DMS114 treated with DMSO at 0.1 percent for 48 hours (cell line): ENCODE measurements at regions not wholly inside any gene's neighbourhood (a gene's known extent, or its start where the extent isn't known, plus 50 kb on each side); places are given as distances from the start of the nearest gene placed in this dataset.
A peak's percentile ranks its signal among the peaks of the same experiment; 100 is the strongest.
"Not testable (repeated sequence)": the region's sequence is repeated elsewhere in the genome, so short reads cannot be mapped to it uniquely, and the experiment has no call there.

Experiments used
- DNase-seq: peaks from one replicate; lab custom pipeline; 2025; ENCODE audit not compliant: unreplicated experiment; lab: John Stamatoyannopoulos, UW

DNA sequence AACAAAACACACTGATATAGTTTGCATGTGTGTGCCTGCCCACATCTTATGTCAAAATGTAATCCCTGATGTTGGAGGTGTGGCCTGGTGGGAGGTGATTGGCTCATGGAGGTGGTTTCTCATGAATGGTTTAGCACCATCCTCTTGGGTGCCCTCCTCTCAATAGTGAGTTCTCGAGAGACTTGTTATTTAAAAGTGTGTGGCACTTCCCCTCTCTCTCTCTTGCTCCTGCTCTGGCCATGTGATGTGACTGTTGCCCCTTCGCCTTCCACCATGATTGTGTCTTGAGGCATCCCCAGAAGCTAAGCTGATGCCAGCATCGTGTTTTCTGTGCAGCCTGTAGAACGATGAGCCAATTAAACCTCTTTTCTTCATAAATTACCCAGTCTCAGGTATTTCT, 454.1 kb upstream of the DCN start:
- DNase-seq = no peak

DNA sequence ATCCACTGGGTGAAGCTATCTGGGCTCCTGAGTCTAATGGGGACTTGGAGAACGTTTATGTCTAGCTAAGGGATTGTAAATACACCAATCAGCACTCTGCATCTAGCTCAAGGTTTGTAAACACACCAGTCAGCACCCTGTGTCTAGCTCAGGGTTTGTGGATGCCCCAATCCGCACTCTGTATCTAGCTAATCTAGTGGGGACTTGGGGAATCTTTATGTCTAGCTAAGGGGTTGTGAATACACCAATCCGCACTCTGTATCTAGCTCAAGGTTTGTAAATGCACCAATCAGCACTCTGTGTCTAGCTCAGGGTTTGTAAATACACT, 451.7 kb upstream of the DCN start:
- not testable (repeated sequence) for DNase-seq

DNA sequence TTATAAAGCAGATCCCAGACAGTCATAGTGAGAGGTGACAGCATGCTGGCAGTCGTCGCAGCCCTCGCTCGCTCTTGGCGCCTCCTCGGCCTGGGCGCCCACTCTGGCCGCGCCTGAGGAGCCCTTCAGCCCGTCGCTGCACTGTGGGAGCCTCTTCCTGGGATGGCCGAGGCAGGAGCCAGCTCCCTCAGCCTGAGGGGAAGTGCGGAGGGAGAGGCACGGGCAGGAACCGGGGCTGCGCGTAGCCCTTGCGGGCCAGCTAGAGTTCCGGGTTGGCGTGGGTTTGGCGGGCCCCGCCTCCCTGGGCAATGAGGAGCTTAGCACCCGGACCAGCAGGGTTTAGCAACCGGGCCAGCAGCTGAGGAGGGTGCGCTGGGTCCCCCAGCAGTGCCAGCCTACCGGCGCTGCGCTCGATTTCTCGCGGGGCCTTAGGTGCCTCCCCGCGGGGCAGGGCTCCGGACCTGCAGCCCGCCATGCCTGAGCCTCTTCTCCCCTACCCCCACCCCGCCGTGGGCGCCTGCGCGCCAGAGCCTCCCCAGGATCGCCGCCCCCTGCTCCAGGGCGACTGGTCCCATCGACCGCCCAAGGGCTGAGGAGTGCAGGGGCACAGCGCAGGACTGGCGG, 451.2 kb upstream of the DCN start:
- no peak for DNase-seq

DNA sequence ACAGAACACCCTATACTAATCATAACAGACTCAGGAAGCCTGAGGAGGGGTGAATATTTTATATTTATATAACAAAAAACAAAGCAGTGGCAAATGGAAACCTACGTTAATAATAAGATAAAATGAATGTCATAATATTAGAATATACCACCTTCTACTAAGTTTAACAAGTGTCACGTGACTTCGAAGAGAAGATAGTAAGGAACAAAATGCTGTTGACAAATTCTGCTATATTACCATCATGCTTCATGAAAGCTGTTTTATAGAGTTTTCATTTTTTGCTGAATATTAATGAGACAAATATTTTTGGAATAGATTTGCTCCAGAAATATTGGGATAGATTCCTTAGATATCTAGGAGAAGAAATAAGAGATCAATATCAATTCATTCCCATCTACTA, 450.6 kb upstream of the DCN start:
- no peak for DNase-seq

DNA sequence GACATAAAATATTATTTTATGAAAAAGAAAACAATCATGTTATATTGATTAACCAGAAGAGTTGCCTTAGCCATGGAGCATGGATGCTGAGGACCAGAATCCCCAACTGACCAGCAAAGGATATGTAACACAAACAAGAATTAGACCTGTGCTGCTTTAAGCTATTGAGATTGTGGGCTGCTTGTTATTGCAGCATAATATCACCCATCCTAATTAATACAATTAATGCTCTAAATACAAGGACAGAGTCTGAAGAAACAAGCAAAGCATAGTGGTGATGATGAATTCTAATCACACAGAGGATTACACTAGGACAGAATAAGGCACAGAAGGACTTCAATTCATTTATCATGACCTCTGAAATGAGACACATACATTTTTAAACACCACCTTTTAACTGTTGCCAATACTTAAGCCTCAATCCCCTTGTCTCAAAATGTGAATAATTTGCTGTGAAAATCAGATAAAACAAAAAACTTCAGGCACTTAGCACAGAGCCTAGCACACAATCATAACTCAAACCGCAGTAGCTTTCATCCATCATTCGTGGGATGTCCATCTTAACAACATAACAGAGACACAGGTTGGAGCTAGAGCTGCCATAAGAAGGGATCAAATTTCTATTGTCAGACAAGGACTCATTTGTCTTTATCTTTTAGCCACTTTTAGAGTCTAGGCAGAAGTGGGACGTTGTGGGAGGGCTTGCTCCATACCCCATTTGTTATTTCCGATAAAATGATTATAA, 449.6 kb upstream of the DCN start:
- DNase-seq = no peak

DNA sequence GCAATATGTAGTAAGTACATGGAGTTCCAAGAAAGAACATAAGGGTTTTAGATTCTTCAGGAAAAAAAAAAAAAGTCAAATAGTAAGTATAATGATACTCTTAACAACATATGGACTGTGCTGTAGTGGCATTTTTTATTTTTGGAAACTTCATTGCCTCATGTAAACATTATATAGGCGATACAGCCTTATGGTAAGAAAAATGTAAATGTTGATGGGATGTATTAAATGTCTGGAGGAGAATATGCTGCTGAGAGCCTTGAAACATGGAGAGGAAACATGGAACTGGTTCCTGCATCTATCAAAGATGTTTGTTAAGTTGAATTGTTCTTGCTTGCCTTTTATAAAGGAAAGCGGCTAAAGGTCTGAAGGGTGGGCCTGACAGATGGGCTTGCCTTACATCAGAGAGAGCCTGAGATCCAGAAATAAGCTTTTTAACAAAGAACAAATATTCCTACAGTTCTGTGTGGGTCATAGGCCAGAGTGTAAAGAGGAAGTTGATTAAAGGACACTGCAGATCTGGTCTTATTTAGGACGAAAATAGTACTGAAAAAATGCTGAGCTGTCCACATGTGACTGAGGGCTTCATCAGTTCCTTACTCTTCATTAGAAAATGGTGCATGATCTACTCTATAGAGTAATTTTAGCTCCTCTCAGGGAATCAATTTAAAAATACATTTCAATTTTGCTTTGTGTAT, 448.1 kb upstream of the DCN start:
- no peak for DNase-seq

DNA sequence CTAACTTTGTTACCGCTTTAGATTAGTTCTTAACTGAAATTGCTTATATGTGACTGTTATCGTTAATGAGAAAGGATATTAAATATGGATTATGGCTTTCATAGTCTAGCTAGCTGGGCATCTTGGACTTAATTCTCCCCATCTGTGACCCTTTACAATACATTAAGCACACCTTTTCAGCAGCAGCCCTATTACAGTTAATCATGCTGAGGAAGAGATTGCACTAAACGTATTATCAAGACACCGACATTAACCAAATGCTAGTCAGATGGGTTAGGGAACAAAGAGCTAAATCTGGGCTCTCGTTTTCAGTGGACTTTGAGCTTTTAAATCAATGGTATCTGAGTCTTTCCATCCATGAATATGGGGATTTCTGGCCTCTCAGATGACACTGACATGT, 447.5 kb upstream of the DCN start:
- no peak for DNase-seq

DNA sequence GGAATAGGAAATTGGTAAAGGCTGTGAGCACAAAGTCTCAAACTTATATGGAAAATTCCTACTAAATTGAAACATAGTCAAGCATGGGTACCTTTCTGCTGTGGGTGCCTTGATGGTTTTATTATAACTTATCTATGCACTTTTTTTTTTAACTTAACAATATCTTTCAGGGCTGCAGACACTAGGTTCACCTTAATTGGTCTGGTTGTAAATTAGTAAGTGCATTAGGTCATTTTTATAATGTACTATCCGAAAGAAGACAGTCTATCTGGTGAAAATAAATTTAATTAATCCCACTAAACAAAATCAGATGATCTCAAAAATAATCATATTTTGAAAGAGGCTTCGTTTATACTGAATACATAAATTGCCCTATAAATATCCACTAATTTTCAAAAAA, 446.8 kb upstream of the DCN start:
- DNase-seq = no peak

DNA sequence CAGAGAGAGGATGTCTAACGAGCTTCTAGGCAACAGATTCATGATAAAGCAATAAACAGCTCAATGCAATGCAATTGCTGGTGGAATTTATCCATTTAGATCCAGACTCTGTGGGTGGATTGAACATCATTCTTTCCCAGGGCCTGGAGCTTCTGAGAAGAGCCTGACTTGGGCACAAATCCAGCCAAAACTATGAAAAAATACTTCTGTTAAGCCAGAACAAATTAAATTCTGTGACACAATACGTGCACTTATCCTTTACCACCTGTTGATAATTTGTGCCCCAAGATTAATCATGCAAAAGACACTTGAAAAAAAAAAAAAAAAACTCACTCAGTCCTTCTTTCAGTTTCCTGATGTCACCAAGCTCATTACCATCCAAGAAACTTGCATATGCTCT, 446.0 kb upstream of the DCN start:
- no peak for DNase-seq

DNA sequence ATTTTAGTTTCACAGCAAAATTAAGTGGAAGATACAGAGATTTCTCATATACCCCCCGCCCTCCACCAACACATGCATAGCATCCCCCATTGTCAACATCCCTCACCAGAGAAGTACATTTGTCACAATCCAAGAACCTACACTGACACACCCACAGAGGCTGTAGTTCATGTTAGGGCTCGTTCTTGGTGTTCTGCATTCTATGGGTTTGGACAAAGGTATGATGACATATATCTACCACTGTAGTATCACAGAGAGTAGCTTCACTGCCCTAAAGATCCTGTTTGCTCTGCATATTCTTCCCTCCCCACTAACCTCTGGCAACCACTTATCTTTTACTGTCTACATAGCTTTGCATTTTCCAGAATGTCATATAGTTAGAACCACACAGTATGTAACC, 444.6 kb upstream of the DCN start:
- no peak for DNase-seq

DNA sequence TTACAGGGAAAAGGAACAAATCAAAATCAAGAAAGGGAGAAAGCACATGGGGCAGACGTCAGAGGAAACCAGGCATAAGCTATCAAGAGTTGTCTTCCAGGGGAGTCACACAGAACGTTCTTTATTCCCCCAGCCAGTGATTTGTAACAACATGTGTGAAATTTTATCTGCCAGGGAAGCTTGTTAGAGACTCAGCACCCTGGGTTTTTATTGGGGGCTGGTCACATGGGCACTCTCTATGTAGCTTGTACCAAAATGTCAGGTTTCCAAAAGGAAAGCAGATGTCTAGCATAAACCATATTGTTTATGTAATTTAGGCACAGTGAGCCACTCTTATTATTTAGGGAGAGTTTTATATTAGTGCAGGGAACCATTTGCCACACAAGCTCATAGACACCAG, 440.4 kb upstream of the DCN start:
- no peak for DNase-seq

DNA sequence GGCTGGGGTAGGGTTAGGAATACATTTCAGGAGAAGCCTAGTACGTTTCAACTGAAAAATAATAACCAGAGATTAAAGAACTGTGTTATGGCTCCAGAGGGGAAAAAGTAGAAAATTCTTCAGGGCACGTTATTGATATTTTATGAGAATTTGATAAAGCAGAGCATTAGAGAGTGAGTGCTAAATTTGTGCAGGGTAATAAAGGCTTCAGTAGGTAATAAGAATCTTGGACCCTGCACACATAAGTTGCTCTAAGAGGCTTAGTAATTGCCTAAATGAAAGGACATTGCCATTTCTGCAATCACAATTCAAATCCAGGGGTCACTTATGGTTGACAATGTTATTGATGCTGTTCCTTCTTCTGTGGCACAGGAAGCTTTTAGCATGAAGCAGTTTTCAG, 439.4 kb upstream of the DCN start:
- no peak for DNase-seq

DNA sequence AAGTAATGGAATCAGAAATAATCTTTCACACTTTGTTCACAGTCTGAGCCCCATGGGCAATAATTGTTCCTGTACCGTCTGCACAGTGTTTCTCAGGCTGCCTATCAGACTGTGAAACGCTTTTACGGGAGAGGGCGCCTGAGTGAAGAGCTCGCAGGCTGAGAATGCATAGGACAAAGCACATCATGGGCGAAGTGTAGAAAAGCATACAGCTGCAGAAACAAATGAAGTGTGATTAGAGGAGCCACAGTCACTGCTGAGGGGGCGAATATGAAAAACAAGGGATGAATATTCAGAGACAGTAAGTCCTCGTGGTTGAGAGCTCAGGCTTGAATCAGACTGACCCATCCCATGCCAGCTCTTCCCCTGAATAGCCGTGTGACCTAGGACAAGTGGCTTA, 438.4 kb upstream of the DCN start:
- DNase-seq = peak; percentile 5

DNA sequence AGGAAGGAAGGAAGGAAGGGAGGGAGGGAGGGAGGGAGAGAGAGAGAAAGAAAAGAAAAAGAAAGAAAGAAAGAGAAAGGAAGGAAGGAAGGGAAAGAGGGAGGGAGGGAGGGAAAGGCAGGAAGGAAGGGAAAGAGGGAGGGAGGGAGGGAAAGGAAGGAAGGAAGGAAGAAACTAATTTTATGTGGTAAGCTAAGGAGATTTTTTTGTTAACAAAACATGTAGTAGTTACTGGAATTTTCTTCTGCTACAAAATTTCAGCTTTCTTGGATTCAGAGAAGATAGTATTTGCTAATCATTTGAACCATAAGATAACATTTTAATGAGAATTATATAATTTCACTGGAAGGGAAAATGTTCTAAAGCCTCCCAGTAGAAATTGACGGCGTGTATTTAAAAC, 437.8 kb upstream of the DCN start:
- DNase-seq = no peak

DNA sequence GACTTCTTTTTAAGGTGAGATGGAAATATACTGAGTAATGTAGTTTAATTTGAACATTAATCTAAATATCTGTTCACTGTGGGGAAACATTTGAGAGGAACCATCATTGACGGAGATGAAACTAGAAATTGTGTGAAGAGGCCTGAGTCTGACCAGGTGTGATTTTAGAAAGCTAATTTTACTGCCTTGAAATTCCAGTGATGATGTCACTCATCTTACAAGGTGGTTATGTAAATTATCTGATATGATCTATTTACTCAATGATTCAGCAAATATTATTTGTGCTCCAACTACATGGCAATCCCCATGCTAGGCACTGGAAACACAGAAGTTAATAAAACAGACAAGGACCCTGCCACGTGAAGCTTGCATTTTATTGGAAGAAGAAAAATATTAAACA, 435.7 kb upstream of the DCN start:
- no peak for DNase-seq

DNA sequence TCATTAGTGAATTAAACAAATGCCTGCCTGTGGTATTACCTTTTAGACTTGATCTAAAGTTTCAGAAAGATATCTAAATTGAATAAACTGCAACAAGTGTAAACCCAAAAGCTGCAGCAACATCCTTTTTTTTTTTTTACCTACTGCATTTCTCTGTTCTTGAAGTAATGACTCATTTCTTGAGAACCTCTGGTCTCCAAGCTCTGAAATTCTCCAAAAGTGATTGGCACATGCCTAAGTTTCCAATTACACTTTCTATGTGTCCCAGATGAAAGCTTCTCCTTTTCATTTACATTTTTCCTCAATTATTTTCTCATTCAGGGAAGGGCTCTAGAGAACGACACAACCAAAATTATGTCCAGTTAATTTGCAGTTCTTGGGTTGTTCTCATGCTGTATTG, 435.2 kb upstream of the DCN start:
- DNase-seq = no peak

DNA sequence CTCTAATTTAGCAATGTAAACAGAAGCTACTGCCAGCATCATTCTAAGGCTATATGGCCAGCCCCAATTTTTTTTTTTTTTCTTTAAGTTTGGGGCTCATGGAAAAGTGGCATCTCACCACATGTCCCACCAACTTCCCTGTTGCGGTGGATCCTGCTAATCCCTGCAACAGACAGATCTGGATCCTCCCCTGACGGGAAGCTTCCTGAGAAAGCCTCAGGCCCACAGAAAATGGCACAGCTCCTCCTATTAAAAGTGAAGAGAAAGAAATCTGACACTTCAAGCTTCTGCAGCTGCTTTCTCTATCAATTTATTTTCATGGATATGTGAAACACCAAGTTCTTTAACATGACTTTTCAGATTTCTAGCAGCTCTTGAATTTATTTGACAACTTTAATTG, 433.8 kb upstream of the DCN start:
- DNase-seq = no peak

DNA sequence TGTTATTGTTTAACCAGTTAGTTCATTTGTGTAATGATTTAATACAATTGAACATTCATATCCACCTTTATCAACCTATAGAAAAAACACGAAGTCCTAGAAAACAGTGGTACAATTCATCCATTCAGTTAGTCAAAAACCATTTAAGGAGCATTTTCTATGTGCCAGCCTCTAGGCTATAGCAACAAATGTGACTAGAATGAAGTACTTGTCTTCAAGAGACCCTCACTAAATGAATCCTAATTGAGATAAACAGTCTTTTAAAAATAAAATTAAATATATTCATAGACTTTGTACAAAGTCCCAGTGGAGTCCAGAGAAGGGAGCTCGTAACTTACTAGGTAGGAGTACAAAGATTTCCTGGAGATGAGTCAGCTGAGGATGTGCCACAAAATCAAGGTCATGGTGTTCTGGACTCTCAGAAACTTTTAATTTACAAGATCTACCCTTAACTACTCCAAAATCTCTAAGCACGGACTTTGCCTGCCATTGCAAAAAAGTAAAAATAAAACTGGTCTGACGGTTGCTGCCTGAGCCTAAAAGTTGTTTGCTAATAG, 430.7 kb upstream of the DCN start:
- no peak for DNase-seq

DNA sequence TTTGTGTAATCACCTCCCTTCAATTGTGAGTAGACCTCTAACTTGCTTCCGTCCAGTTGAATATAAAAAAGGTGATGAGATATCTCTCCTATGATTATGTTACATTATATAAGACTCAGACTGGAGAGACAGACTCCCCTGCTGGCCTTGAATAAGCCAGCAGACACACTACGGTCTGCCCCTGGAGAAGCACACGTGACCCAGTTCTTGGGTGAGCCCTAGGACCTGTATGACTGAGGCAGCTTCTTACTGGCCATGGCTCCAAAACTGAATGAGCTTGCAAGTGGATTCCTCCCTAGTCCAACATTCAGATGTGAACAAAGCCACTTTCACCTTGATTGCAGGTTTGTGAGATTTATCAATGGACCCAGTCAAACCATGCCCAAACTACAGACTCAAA, 427.9 kb upstream of the DCN start:
- DNase-seq = no peak

DNA sequence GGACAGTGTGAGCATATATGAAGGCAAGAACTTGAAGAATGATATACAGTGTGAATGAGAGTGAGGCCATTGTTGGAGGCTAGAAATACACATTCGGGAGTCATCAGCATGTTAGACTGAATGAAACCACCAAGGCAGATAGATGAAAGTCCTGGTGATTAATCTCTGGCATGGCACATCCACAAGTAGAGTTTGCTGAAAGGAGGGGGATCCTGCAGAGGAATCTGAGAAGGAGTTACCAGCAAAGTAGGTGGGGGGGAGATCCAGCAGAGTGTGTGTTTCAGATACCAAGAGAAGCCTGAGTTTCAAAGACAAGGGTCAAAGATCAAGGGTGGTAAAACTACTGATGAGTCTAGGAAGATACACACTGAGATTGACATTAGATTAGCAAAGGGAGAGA, 426.7 kb upstream of the DCN start:
- no peak for DNase-seq

DNA sequence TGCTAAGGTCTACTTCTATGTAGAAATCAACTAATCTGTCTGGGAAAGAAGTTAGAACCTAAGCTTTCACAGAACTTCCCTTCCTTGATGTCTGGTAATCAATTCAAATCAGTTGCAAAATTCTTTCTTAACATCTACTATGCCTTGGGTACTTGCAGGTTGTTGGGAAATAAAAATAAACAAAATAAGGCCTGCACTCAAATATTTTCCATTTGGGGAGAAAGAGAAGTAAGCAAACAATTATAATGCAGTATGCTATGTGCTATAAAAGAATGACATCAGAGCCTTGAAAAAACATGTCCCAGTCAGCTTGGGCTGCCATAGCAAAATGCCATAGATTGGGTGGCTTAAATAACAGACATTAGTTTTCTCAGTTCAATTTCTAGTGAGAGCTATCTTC, 425.9 kb upstream of the DCN start:
- DNase-seq = no peak

DNA sequence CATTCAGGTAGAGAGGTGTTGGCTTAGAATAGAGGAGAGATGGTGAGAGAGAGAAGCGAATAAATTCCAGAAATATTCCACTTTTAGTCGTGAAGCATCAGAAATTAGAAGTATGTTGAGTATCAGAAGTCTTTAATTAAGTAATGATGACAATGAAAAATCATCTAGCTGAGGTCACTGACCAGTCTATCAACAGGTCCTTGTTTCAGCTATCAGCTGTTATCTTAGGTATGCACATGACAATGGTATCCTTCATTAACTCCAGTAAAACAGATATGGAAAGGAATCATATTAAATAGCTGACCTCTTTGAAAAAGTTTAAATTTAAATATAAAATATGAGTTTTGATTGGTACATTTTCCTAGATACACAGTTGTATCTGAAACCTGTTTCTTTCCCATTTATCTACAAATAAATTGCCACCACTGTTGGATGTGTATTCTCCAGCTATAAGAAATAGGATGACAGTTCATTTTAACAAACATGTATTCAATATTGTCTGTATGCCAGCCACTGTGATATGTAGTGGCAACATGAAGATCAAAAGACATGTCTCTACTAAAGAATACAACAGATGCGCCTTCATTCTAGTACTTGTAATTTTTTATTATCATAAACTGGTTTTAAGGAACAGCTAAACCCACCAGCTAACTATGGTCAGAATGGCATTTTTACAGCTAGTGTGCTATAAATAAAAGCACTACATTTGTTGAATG, 424.2 kb upstream of the DCN start:
- DNase-seq = no peak
